OCI-M2 (cell line): ENCODE measurements at regions not wholly inside any gene's neighbourhood (a gene's known extent, or its start where the extent isn't known, plus 50 kb on each side); places are given as distances from the start of the nearest gene placed in this dataset.

Source experiments
- DNase-seq: peaks from one replicate; lab custom pipeline; 2025; ENCODE audit not compliant: unreplicated experiment; lab: John Stamatoyannopoulos, UW

- DNase-seq = no peak
These were observed 363.9 kb downstream of the MID1IP1 start for GRCh38 chrX:39165185-39165584.

- DNase-seq = no peak
These were observed 364.5 kb downstream of the MID1IP1 start for GRCh38 chrX:39165773-39166172.

DNA sequence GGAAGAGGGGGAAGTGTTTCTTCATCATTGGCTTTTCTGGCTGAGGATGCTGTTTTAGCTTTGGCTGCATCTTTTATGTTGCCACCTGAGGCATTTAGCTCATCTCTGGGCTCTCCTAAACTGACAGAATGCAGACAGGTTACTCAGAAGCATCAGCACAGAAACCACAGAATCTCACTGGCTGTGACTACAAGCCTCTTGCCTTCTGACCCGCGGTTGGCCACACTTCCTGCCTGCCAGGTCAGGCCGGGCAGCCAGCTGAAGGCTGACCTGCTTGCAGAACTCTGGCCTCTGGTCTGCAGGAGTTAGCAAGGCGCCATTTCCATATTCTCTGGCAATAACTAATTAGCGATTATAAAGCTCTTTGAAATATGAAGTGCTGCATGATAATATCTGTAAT lies 366.5 kb downstream of the MID1IP1 start:
- no peak for DNase-seq

DNA sequence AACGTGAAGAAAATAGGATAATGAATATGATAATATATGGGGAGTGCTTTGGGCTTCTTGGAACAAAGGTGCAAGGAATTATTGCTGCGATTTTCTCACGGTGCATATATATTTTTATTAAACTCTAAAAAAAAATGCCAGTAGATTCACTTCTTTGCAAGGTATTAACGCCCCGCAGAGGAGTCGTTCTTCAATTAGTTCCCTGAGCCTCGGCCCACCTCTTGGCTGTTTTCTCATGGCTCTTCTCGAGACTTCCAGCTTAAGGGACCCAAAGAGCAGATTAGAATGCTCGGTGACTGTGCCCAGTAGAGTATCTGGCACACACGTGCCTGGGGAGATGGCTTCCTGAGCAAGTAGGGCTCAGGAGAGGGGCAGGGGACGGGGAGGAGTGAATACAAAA lies 367.4 kb downstream of the MID1IP1 start:
- DNase-seq = no peak

- no peak for DNase-seq
These were observed 368.7 kb downstream of the MID1IP1 start for GRCh38 chrX:39169976-39170375.

DNA sequence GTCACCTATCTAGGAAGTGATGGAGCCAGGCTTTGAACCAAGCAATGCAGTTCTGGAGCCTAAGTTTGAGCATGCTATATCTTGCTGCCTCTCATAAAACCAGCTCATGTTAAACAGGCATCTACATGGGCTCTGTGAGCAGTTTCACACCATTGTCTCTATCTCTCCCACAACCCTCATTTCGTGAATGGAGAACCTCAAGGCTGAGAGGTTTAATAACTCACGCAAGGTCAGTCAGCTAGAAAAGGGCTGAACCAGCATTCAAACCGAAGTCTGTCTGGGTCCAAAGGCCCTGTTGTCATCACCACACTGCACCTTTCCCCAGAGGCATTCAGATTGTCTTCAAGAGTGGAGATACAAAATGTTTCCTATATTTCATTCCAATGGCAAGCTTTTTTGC lies 369.2 kb downstream of the MID1IP1 start:
- DNase-seq = no peak

DNA sequence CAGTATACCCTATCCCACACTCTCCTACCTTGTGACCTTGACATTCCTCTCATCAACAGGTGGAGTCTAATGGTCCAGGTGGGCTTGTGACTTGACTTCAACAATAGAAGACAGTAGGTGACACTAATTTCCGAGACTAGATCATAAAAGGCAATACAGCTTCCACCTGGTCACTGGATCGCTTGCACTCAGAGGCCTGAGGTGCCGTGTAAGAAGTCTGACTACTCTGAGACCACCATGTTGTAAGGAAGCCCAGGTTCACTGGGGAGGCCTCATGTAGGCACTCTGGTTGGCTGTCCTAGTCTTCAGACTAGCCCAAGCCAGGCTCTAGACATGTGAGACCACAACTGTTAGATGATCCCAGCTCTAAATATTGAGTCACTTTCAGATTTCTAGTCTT lies 370.4 kb downstream of the MID1IP1 start:
- no peak for DNase-seq

- no peak for DNase-seq
These were observed 373.0 kb downstream of the MID1IP1 start for GRCh38 chrX:39174241-39174771.

GRCh38 chrX:39174772-39175417 lies 373.6 kb downstream of the MID1IP1 start:
- no peak for DNase-seq

GRCh38 chrX:39175418-39176057 lies 374.3 kb downstream of the MID1IP1 start:
- no peak for DNase-seq

- no peak for DNase-seq
These were observed 374.8 kb downstream of the MID1IP1 start for GRCh38 chrX:39176105-39176504.

GRCh38 chrX:39189431-39189830 lies 388.2 kb downstream of the MID1IP1 start:
- DNase-seq = no peak

- DNase-seq = no peak
These were observed 393.4 kb downstream of the MID1IP1 start for GRCh38 chrX:39194673-39195072.

- no peak for DNase-seq
These were observed 393.9 kb downstream of the MID1IP1 start for GRCh38 chrX:39195156-39195555.

DNA sequence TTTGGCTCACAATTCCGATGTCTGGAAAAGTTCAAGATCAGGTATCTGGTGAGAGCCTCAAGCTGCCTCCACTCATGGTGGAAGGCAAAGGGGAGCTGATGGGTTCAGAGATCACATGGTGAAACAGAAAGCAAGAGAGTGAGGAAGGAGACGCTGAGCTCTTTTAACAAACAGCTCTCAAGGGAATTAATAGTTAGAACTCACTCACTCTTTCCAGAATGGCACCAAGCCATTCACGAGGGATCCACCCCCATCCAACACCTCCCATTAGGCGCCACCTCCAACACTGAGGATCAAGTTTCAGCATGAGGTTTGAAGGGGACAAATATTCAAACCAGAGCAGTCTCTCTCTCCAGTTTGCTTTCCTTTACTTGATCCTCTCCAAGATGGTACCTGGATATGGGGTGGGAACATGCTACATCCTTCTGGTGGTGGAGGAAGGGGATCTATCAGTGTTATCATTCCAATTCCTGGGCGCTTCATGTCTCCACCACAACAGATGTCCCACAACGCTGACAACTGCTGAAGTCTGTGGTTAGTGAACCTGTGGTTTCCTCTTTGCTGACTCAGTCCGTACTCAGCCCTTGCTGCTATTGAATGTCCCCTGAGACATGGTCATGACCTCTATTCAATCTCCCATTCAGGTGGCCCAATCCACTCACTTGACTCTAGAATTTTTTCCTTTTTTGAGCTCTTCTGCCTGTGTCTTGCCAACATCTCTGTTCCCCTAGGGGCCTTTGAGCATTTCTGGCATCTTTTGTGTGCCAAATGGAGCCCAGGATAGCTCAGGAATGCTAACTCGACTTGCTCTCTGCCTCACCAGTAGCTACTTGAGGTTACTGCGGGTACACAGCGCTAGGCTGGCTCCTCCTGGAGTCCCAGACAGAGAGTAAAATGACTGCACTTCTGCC lies 395.2 kb downstream of the MID1IP1 start:
- DNase-seq = peak; percentile 14

GRCh38 chrX:39199429-39199828 lies 398.2 kb downstream of the MID1IP1 start:
- DNase-seq = no peak

DNA sequence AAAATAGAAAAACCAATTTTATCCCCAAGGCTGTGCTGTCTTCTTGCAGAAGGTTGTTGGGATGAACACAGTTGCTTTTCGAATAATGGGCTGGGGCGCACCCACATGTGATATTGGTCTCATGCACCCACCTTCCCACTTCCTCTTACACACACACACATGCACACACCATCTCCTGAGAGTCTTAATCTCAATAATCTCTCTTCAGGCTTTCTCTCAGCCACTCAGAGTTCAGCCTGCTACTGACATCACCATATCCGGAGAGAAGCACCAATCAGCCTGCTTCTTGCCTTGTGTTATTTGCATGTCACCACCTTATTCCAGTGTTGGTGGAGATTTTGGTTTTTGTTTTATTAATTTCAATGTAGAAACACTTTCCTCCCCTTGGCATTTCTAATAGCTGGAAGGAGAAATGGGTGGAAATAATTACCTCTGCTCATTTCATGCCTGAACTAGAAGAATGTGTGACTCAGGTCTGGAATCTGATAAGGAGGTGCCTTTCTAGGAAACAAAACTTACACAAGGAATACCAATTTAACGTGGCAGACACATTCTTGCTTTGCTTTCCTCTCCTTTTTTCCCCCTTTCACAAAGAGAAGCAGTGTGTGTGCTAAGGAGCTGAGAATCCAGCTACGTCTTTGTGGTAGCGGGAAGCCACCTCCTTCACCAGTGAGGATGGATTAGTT lies 400.2 kb downstream of the MID1IP1 start:
- DNase-seq = no peak

DNA sequence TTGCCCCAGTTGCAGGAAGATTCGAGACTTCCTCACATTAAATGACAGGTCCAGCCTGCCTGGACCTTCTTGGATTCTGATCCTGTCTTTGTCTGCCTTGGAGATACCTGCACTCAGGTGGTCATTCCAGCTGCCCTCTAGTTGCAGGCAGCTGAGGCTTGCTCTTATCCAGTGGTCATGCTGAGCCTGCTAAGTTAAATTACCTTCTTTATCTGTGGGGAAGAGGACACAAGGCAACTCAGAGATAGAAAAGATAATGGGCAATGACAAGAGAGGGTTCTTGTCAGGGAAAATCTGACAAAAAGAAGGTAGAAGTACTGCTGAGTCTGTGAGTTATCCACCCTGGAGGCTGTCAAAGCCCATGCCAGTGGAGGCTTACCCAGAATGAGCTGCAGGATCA lies 401.4 kb downstream of the MID1IP1 start:
- DNase-seq = no peak

DNA sequence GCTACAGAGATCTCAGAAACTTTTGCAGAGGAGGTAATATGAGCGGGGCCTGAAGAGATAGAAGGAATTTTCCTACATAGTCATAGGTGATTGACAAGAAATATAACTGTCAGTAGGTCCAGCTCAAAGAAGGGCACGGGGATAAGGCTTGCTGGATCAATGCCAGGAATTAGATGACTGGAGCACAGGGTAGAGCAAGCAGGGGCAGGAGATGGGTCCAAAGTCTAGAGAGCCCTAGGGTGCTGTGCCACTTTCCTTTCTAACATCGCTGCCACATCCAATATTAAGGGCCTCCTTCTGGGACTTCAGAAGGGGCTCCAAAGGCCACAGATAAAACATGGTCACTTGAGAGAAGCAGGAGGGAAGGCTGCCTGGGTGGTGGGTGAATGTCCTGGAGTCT lies 402.2 kb downstream of the MID1IP1 start:
- no peak for DNase-seq

DNA sequence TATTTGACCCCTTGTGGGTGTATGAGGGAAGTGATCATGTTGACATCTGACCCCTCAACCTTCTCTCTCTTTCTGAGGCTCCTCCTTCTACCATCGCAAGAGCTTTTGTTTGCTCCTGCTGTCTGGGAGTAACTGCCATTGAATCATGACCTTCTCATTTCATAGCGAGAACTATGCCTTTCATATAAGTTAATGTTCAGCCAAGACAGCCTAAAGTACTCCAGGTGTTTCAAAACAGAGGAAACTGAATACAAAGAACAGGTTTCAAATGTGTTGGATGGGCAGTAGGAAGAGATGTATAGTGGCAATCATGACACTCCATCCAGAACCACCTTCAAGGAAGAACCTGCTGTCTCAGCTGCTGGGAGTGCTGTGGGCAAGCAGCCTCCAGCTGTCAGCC lies 403.1 kb downstream of the MID1IP1 start:
- no peak for DNase-seq

- DNase-seq = no peak
These were observed 403.7 kb downstream of the MID1IP1 start for GRCh38 chrX:39204945-39205344.
